Endothelial cell (in vitro differentiated cells): ENCODE measurements at regions not wholly inside any gene's neighbourhood (a gene's known extent, or its start where the extent isn't known, plus 50 kb on each side); places are given as distances from the start of the nearest gene placed in this dataset.
"Not testable (repeated sequence)": the region's sequence is repeated elsewhere in the genome, so short reads cannot be mapped to it uniquely, and the experiment has no call there.

ENCODE experiments used
- DNase-seq: peaks from one replicate; pipeline ENCODE4 v3.0.0; 2021; ENCODE audit warnings: low spot score
- H3K27ac Mint-ChIP-seq: one replicate; pipeline ENCODE4 v1.8.0; 2021; ENCODE audit warnings: mixed read lengths, inconsistent platforms; ENCODE audit not compliant: unreplicated experiment
- H3K27me3 Mint-ChIP-seq: one replicate; pipeline ENCODE4 v1.8.0; 2021; ENCODE audit warnings: mild to moderate bottlenecking, moderate library complexity, mixed read lengths, inconsistent platforms; ENCODE audit not compliant: unreplicated experiment
- H3K36me3 Mint-ChIP-seq: one replicate; pipeline ENCODE4 v1.8.0; 2021; ENCODE audit warnings: mild to moderate bottlenecking, low read depth, mixed read lengths, inconsistent platforms; ENCODE audit not compliant: unreplicated experiment
- H3K4me1 Mint-ChIP-seq: one replicate; pipeline ENCODE4 v1.8.0; 2021; ENCODE audit warnings: mild to moderate bottlenecking, mixed read lengths, inconsistent platforms; ENCODE audit not compliant: unreplicated experiment
- H3K4me3 Mint-ChIP-seq: one replicate; pipeline ENCODE4 v1.8.0; 2021; ENCODE audit warnings: mild to moderate bottlenecking, mixed read lengths, inconsistent platforms; ENCODE audit not compliant: unreplicated experiment
- H3K9me3 Mint-ChIP-seq: one replicate; pipeline ENCODE4 v1.8.0; 2021; ENCODE audit warnings: mixed read lengths, inconsistent platforms; ENCODE audit not compliant: unreplicated experiment
- TF ChIP-seq, protein P1 (sequence below): fragments of 200-600 bp; sonication (generic); IDR thresholded peaks from one replicate; pipeline ENCODE4 v1.5.0; 2021; ENCODE audit warnings: antibody characterized with exemption; ENCODE audit not compliant: unreplicated experiment

DNA sequence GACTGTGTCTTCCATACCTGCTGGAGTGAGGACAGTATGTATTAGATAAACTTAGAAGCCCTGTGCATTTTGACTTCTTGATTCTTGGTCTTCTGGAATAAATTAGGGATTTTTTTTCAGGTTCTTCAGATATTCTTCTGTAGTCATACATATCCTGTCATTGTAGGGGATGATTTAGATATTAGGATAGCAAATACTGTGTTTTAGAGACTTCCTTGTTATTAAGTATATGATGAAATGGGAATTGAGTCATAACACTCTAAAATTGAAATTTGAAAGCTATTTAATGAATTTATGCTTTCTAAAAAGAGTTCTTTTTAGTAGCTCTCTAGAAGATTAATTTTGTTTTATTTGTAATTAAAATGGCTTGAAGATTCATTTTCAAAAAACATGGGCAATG lies 371.5 kb upstream of the RGS6 start:
- Mint-ChIP-seq H3K9me3 (no peaks in the 10 kb centered on the region), H3K27me3 (no peaks in the 10 kb centered on the region), H3K27ac (no peak overlapping the region), H3K4me1 (peaks cover 6% of the 10 kb centered on the region), H3K4me3 (no peak overlapping the region), H3K36me3 (no peaks in the 10 kb centered on the region)
- no peak for DNase-seq
- TF ChIP-seq, protein P1, sequence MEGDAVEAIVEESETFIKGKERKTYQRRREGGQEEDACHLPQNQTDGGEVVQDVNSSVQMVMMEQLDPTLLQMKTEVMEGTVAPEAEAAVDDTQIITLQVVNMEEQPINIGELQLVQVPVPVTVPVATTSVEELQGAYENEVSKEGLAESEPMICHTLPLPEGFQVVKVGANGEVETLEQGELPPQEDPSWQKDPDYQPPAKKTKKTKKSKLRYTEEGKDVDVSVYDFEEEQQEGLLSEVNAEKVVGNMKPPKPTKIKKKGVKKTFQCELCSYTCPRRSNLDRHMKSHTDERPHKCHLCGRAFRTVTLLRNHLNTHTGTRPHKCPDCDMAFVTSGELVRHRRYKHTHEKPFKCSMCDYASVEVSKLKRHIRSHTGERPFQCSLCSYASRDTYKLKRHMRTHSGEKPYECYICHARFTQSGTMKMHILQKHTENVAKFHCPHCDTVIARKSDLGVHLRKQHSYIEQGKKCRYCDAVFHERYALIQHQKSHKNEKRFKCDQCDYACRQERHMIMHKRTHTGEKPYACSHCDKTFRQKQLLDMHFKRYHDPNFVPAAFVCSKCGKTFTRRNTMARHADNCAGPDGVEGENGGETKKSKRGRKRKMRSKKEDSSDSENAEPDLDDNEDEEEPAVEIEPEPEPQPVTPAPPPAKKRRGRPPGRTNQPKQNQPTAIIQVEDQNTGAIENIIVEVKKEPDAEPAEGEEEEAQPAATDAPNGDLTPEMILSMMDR: no peak

DNA sequence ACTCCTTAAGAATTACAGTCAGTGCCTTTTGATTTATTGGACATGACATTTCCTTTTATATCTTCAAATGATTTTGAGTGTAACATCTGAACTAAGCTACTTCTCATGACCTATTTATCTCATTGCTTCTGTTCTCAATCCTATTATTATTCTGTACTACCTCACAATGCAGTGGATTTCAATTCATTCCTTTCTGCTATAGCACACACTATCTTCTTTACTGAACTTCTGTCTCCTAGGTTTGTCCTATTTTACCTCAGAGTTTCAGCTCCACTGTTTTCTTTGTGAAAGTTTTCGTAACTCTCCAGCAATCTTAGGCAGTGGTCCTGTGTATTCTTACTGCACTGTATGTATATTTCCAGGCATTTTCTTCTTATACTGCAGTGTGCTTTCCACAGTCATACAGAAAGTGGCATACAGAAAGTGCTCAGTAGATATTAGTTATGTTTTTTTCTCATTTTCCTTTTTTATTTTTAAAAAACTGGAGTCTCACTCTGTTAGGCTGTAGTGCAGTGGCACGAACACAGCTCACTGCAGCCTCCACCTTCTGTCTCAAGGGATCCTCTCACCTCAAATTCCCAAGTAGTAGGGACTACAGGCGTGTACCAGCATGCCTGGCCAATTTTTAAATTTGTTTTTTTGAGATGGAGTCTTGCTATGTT lies 368.6 kb upstream of the RGS6 start:
- H3K4me1 Mint-ChIP-seq: peaks cover 3% of the 10 kb centered on the region
- DNase-seq: no peak
- H3K36me3 Mint-ChIP-seq: no peaks in the 10 kb centered on the region
- H3K27me3 Mint-ChIP-seq: no peaks in the 10 kb centered on the region
- no peaks in the 10 kb centered on the region for H3K9me3 Mint-ChIP-seq
- no peak overlapping the region for H3K27ac Mint-ChIP-seq
- no peak overlapping the region for H3K4me3 Mint-ChIP-seq
- TF ChIP-seq, protein P1: no peak

DNA sequence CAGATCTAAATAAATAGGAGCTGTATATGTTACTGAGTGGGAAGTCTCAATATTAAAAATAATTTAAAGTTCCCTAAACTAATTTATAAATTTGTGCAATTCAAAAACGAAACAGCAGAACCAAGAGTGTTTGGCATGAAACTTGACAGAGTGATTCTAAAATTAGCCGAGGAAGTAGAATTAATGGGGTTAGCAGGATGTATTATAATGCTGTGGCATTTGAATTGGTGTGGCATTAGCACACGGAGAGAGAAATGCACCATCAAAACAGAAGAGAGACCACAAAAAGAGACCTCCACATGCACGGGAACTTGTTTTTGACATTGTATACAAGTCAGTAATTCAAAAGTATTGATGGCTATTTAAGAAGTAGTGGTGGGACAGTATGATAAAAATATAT lies 366.0 kb upstream of the RGS6 start:
- Mint-ChIP-seq H3K4me3 (no peak overlapping the region), H3K4me1 (peaks cover 9% of the 10 kb centered on the region), H3K27me3 (no peaks in the 10 kb centered on the region), H3K27ac (no peak overlapping the region), H3K36me3 (no peaks in the 10 kb centered on the region), H3K9me3 (no peaks in the 10 kb centered on the region)
- TF ChIP-seq, protein P1: no peak
- DNase-seq: no peak

DNA sequence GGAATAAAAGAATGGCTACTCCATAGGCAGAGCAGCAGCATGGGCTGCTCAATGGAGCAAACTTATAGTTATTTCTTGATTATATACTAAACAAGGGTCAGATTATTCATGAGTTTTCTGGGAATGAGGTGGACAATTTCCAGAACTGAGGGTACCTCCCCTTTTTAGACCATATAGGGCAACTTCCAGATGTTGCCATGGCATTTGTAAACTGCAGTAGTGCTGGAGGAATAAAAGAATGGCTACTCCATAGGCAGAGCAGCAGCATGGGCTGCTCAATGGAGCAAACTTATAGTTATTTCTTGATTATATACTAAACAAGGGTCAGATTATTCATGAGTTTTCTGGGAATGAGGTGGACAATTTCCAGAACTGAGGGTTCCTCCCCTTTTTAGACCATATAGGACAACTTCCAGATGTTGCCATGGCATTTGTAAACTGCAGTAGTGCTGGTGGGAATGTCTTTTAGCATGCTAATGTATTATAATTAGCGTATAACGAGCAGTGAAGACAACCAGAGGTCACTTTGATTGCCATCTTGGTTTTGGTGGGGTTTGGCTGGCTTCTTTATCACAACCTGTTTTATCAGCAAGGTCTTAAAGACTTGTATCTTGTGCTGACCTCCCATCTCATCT lies 364.6 kb upstream of the RGS6 start:
- not testable (repeated sequence) for H3K4me3 Mint-ChIP-seq, DNase-seq, H3K4me1 Mint-ChIP-seq, H3K9me3 Mint-ChIP-seq, H3K27ac Mint-ChIP-seq, H3K27me3 Mint-ChIP-seq, H3K36me3 Mint-ChIP-seq

DNA sequence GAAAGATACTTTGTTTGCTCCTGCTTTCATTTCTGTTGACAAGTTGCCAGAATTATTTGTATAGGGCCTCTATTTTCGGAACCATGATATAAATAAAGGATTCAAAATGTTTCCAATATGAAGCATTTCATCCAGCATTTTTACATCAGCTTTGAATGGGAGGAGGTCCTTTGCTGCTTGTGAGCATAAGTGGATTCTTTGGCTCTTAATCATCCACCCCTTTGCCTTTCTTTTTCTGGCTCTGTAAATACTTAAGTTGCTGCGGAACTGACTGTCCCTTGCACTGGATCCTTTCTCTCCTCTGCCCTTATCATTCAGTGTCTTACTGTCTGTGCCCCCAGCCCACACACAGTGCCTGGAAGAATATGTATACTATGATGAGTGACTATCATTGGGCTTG lies 357.3 kb upstream of the RGS6 start:
- TF ChIP-seq, protein P1: no peak
- H3K4me3 Mint-ChIP-seq: no peak overlapping the region
- DNase-seq: no peak
- peaks cover 5% of the 10 kb centered on the region for H3K4me1 Mint-ChIP-seq
- H3K27ac Mint-ChIP-seq: no peak overlapping the region
- no peaks in the 10 kb centered on the region for H3K9me3 Mint-ChIP-seq
- no peaks in the 10 kb centered on the region for H3K36me3 Mint-ChIP-seq
- H3K27me3 Mint-ChIP-seq: no peaks in the 10 kb centered on the region
